ENCODE measurements at regions not wholly inside any gene's neighbourhood (a gene's known extent, or its start where the extent isn't known, plus 50 kb on each side); places are given as distances from the start of the nearest gene placed in this dataset.

DNA sequence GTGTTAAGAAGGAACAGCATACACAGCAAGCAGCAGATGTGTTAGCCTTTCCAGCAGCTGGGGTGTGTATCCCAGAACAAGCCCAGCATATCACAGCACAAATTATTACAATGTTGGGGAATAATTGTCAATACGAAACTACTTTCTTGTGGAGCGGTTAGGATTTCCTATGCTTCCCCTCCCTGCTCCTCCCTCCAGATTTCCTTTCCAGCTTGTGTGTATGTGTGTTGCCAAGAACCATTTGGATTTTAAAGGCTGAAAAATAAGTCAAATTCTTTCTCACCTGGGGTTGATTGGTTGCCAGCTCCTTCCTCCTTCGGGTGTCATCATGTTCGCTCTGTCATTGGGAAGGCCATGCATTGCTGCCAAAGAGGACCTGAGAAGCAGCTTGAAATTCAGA lies 178.2 kb upstream of the FRMPD4 start:
- 58% methylated on average over 4 of the region's 4 CpGs for WGBS (ENCODE audit: insufficient coverage, low coverage, low lambda C conversion rate, missing lambda C conversion rate)
- Histone ChIP-seq H3K4me3 (no peak overlapping the region), H3K4me1 (no peaks in the 10 kb centered on the region), H3K36me3 (no peaks in the 10 kb centered on the region), H3K27ac (no peak overlapping the region), H3K9me3 (no peaks in the 10 kb centered on the region), H3K27me3 (no peaks in the 10 kb centered on the region)
- DNase-seq (no peak), ATAC-seq (no peak)
- intact Hi-C loops (cut with DNase I): no loop called here
- TF ChIP-seq POLR2A (IDR thresholded peaks at IDR 0.05): no peak
- TF ChIP-seq, protein P1, sequence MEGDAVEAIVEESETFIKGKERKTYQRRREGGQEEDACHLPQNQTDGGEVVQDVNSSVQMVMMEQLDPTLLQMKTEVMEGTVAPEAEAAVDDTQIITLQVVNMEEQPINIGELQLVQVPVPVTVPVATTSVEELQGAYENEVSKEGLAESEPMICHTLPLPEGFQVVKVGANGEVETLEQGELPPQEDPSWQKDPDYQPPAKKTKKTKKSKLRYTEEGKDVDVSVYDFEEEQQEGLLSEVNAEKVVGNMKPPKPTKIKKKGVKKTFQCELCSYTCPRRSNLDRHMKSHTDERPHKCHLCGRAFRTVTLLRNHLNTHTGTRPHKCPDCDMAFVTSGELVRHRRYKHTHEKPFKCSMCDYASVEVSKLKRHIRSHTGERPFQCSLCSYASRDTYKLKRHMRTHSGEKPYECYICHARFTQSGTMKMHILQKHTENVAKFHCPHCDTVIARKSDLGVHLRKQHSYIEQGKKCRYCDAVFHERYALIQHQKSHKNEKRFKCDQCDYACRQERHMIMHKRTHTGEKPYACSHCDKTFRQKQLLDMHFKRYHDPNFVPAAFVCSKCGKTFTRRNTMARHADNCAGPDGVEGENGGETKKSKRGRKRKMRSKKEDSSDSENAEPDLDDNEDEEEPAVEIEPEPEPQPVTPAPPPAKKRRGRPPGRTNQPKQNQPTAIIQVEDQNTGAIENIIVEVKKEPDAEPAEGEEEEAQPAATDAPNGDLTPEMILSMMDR (IDR thresholded peaks at IDR 0.05): no peak

DNA sequence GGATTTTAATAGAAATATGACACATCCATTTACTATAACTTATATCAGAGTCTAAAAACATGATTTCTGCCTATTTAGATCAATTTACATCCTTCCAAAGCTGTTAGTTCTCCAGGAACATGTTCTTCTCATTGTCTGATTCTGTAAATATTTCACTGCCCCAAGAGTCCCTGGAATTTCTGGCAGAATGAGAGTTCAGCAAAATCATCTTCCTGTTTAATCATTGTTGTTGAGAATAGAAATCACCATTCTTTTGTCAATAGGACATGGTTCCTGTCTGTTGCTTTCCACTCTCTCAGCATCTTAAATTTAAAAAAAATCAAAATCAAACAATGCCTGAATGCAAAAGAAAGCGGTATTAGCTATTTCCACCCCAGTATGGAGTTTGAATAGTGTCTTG lies 172.8 kb upstream of the FRMPD4 start:
- TF ChIP-seq POLR2A (IDR thresholded peaks at IDR 0.05): no peak
- TF ChIP-seq, protein P1 (IDR thresholded peaks at IDR 0.05): no peak
- intact Hi-C loops (cut with DNase I): no loop called here
- Histone ChIP-seq H3K27ac (no peak overlapping the region), H3K36me3 (no peaks in the 10 kb centered on the region), H3K27me3 (no peaks in the 10 kb centered on the region), H3K4me3 (no peak overlapping the region), H3K9me3 (no peaks in the 10 kb centered on the region), H3K4me1 (no peaks in the 10 kb centered on the region)
- DNase-seq (no peak), ATAC-seq (no peak)
- 17% methylated on average over 1 of the region's 1 CpG for WGBS (ENCODE audit: insufficient coverage, low coverage, low lambda C conversion rate, missing lambda C conversion rate)

- ATAC-seq (no peak), DNase-seq (no peak)
- no peak overlapping the region for H3K27ac ChIP-seq
- no peak overlapping the region for H3K4me3 ChIP-seq
- 26% methylated on average over 6 of the region's 6 CpGs for WGBS (ENCODE audit: insufficient coverage, low coverage, low lambda C conversion rate, missing lambda C conversion rate)
- intact Hi-C loops (cut with DNase I): no loop called here
- no peaks in the 10 kb centered on the region for H3K36me3 ChIP-seq
- TF ChIP-seq, protein P1 (IDR thresholded peaks at IDR 0.05): no peak
- no peaks in the 10 kb centered on the region for H3K9me3 ChIP-seq
- no peaks in the 10 kb centered on the region for H3K4me1 ChIP-seq
- H3K27me3 ChIP-seq: no peaks in the 10 kb centered on the region
These were observed 170.0 kb upstream of the FRMPD4 start for GRCh38 chrX:11967986-11968869.

DNA sequence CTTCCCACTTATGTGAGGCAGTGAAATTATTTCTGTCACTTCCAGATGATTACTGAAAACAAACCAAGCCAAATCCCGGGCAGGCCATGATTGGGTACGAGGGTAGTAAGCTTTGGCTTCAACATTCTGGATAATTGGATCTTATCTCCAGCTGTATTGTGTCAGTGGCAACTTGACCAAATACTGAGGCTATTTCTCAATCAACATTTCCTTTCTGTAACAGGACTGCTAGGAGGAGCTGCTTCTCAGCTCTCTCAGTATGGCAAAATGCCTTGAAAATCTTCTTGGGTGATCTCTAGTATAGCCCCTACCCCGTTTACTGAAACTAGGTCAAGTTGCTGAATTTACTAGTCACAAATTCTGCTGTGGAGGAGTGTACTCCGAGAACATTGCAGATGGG lies 169.3 kb upstream of the FRMPD4 start:
- TF ChIP-seq, protein P1 (IDR thresholded peaks at IDR 0.05): no peak
- no peak for TF ChIP-seq POLR2A (IDR thresholded peaks at IDR 0.05)
- Histone ChIP-seq H3K9me3 (no peaks in the 10 kb centered on the region), H3K27ac (no peak overlapping the region), H3K4me3 (no peak overlapping the region), H3K4me1 (no peaks in the 10 kb centered on the region), H3K36me3 (no peaks in the 10 kb centered on the region), H3K27me3 (no peaks in the 10 kb centered on the region)
- DNase-seq (no peak), ATAC-seq (no peak)
- 37% methylated on average over 4 of the region's 4 CpGs for WGBS (ENCODE audit: insufficient coverage, low coverage, low lambda C conversion rate, missing lambda C conversion rate)
- intact Hi-C loops (cut with DNase I): no loop called here

All from right lobe of liver (tissue), 6 donors.